CD4-positive, alpha-beta memory T cell (primary cell): ENCODE measurements at regions not wholly inside any gene's neighbourhood (a gene's known extent, or its start where the extent isn't known, plus 50 kb on each side); places are given as distances from the start of the nearest gene placed in this dataset.

Experiments
- CTCF ChIA-PET: fragments of 350-600 bp; sonication (Branson Sonifier 250); formaldehyde crosslinking; loops from one replicate; lab custom pipeline; 2021; ENCODE audit warnings: inconsistent platforms; ENCODE audit not compliant: partially characterized antibody; lab: Charles Lee
- POLR2A ChIA-PET: fragments of 350-600 bp; sonication (Branson Sonifier 250); formaldehyde crosslinking; loops from one replicate; lab custom pipeline; 2021; ENCODE audit not compliant: partially characterized antibody; lab: Charles Lee
- DNase-seq, 5 donors: peaks; one replicate each; pipeline versions ENCODE4 v3.0.0 to v3.0.0-alpha.2; 2020 to 2022; ENCODE audit warnings: mixed read lengths in 1 of 5
- H3K27ac ChIP-seq: one replicate; pipeline ENCODE4 v1.7.0; 2013; ENCODE audit warnings: low read depth, low read length
- H3K27me3 ChIP-seq: 2 replicates; pipeline ENCODE4 v1.7.0; 2013; ENCODE audit warnings: mild to moderate bottlenecking, low read length, moderate library complexity; ENCODE audit not compliant: insufficient read depth
- H3K36me3 ChIP-seq: 2 replicates; pipeline ENCODE4 v1.7.0; 2013; ENCODE audit warnings: mild to moderate bottlenecking, low read length, moderate library complexity; ENCODE audit not compliant: insufficient read depth
- H3K4me1 ChIP-seq: 2 replicates; pipeline ENCODE4 v1.7.0; 2013; ENCODE audit warnings: mild to moderate bottlenecking, low read length, moderate library complexity; ENCODE audit not compliant: insufficient read depth
- H3K4me3 ChIP-seq, 2 donors: one replicate each; pipeline ENCODE4 v1.7.0; 2013; ENCODE audit warnings: low read length in 2 of 2, mild to moderate bottlenecking in 1 of 2
- H3K9me3 ChIP-seq, 2 donors: one replicate each; pipeline ENCODE4 v1.7.0; 2013; ENCODE audit warnings: low read length in 2 of 2, control low read depth in 1 of 2; ENCODE audit not compliant: control insufficient read depth in 1 of 2
- H3K27ac Mint-ChIP-seq, 7 donors: one replicate each; pipeline ENCODE4 v1.8.0; 2020 to 2021; ENCODE audit warnings: mixed read lengths in 7 of 7, mild to moderate bottlenecking in 6 of 7, inconsistent platforms in 3 of 7, moderate library complexity in 3 of 7
- H3K27me3 Mint-ChIP-seq, 2 donors: one replicate each; pipeline ENCODE4 v1.8.0; 2020 to 2021; ENCODE audit warnings: mixed read lengths in 2 of 2
- H3K36me3 Mint-ChIP-seq, 2 donors: one replicate each; pipeline ENCODE4 v1.8.0; 2020 to 2021; ENCODE audit warnings: mixed read lengths in 2 of 2, inconsistent platforms in 1 of 2, mild to moderate bottlenecking in 1 of 2
- H3K4me1 Mint-ChIP-seq, 4 donors: one replicate each; pipeline ENCODE4 v1.8.0; 2020 to 2021; ENCODE audit warnings: mixed read lengths in 4 of 4, mild to moderate bottlenecking in 1 of 4
- H3K4me3 Mint-ChIP-seq, 8 donors: one replicate each; pipeline ENCODE4 v1.8.0; 2020 to 2021; ENCODE audit warnings: mixed read lengths in 8 of 8, mild to moderate bottlenecking in 7 of 8, moderate library complexity in 6 of 8, inconsistent platforms in 3 of 8
- H3K9me3 Mint-ChIP-seq, 8 donors: one replicate each; pipeline ENCODE4 v1.8.0; 2020 to 2021; ENCODE audit warnings: mixed read lengths in 8 of 8, mild to moderate bottlenecking in 5 of 8, inconsistent platforms in 3 of 8, moderate library complexity in 1 of 8
- intact Hi-C: fragments of 100-400 bp; cut with micrococcal nuclease; formaldehyde crosslinking; loops from one replicate; pipeline ENCODE4 v1.15.1; 2023

DNA sequence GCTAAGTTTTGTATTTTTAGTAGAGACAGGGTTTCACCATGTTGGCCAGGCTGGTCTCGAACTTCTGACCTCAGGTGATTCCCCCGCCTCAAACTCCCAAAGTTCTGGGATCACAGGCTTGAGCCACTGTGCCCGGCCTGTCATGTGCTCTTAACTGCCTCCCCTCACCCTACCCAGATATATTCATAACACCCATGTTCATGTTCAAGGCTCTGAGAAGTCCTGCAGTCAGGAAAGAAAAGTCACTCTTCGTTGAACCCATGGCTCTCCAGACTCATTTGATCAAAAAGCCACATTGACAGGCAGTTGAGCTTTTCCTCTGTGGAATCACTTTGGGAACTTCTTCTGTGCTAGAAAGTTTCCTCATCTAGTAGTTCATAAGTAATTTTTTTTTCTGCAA, 545.5 kb upstream of the TBX3 start:
- H3K27me3 ChIP-seq, result no peaks in the 10 kb centered on the region
- peaks cover 0 to 6% (median 2%) of the 10 kb centered on the region in 8 donors for H3K9me3 Mint-ChIP-seq
- H3K27ac ChIP-seq, result no peak overlapping the region
- no peaks in the 10 kb centered on the region for H3K27me3 Mint-ChIP-seq
- no peaks in the 10 kb centered on the region for H3K9me3 ChIP-seq
- H3K4me3 ChIP-seq, result no peak overlapping the region
- no peaks in the 10 kb centered on the region for H3K4me1 Mint-ChIP-seq
- H3K4me1 ChIP-seq, result no peaks in the 10 kb centered on the region
- CTCF ChIA-PET, result no interaction called here
- no peak overlapping the region for H3K4me3 Mint-ChIP-seq
- POLR2A ChIA-PET, result no interaction called here
- H3K36me3 Mint-ChIP-seq, result no peaks in the 10 kb centered on the region
- H3K36me3 ChIP-seq, result no peaks in the 10 kb centered on the region
- no peak overlapping the region for H3K27ac Mint-ChIP-seq
- DNase-seq, result no peak
- intact Hi-C loops, result no loop called here

GRCh38 chr12:115228434-115228833, 544.5 kb upstream of the TBX3 start:
- no peaks in the 10 kb centered on the region for H3K4me1 ChIP-seq
- DNase-seq, result no peak
- H3K9me3 Mint-ChIP-seq, result peaks cover 0 to 6% (median 2%) of the 10 kb centered on the region in 8 donors
- ChIA-PET CTCF (no interaction called here), POLR2A (no interaction called here)
- intact Hi-C loops, result no loop called here
- no peaks in the 10 kb centered on the region for H3K36me3 ChIP-seq
- H3K27me3 ChIP-seq, result no peaks in the 10 kb centered on the region
- no peak overlapping the region for H3K27ac Mint-ChIP-seq
- H3K4me3 Mint-ChIP-seq, result no peak overlapping the region
- no peaks in the 10 kb centered on the region for H3K36me3 Mint-ChIP-seq
- no peak overlapping the region for H3K4me3 ChIP-seq
- no peaks in the 10 kb centered on the region for H3K27me3 Mint-ChIP-seq
- no peaks in the 10 kb centered on the region for H3K4me1 Mint-ChIP-seq
- H3K27ac ChIP-seq, result no peak overlapping the region
- H3K9me3 ChIP-seq, result no peaks in the 10 kb centered on the region

- H3K4me3 ChIP-seq, result no peak overlapping the region
- H3K36me3 ChIP-seq, result no peaks in the 10 kb centered on the region
- Mint-ChIP-seq H3K27me3 (no peaks in the 10 kb centered on the region), H3K36me3 (no peaks in the 10 kb centered on the region), H3K27ac (no peak overlapping the region), H3K4me3 (no peak overlapping the region), H3K4me1 (no peaks in the 10 kb centered on the region), H3K9me3 (peaks cover 0 to 6% (median 2%) of the 10 kb centered on the region in 8 donors)
- intact Hi-C loops, result no loop called here
- DNase-seq, result no peak
- no peaks in the 10 kb centered on the region for H3K9me3 ChIP-seq
- H3K27ac ChIP-seq, result no peak overlapping the region
- no peaks in the 10 kb centered on the region for H3K27me3 ChIP-seq
- ChIA-PET POLR2A (no interaction called here), CTCF (no interaction called here)
- H3K4me1 ChIP-seq, result no peaks in the 10 kb centered on the region
These were observed 543.2 kb upstream of the TBX3 start for GRCh38 chr12:115227137-115227615.

GRCh38 chr12:115225845-115226244, 541.9 kb upstream of the TBX3 start:
- no peak for DNase-seq
- Histone ChIP-seq H3K27me3 (no peaks in the 10 kb centered on the region), H3K9me3 (no peaks in the 10 kb centered on the region), H3K4me3 (no peak overlapping the region), H3K4me1 (no peaks in the 10 kb centered on the region), H3K36me3 (no peaks in the 10 kb centered on the region), H3K27ac (no peak overlapping the region)
- intact Hi-C loops, result no loop called here
- no peaks in the 10 kb centered on the region for H3K36me3 Mint-ChIP-seq
- ChIA-PET CTCF (no interaction called here), POLR2A (no interaction called here)
- H3K9me3 Mint-ChIP-seq, result peaks cover 0 to 8% (median 2%) of the 10 kb centered on the region in 8 donors
- no peaks in the 10 kb centered on the region for H3K4me1 Mint-ChIP-seq
- no peaks in the 10 kb centered on the region for H3K27me3 Mint-ChIP-seq
- H3K4me3 Mint-ChIP-seq, result no peak overlapping the region
- no peak overlapping the region for H3K27ac Mint-ChIP-seq

GRCh38 chr12:115223991-115224390, 540.0 kb upstream of the TBX3 start:
- Mint-ChIP-seq H3K4me3 (no peak overlapping the region), H3K4me1 (no peaks in the 10 kb centered on the region), H3K9me3 (peaks cover 0 to 4% (median 1%) of the 10 kb centered on the region in 8 donors), H3K27me3 (no peaks in the 10 kb centered on the region), H3K27ac (no peak overlapping the region), H3K36me3 (no peaks in the 10 kb centered on the region)
- H3K4me3 ChIP-seq, result no peak overlapping the region
- no peak for DNase-seq
- no peaks in the 10 kb centered on the region for H3K36me3 ChIP-seq
- H3K4me1 ChIP-seq, result no peaks in the 10 kb centered on the region
- intact Hi-C loops, result no loop called here
- ChIA-PET POLR2A (no interaction called here), CTCF (no interaction called here)
- H3K9me3 ChIP-seq, result no peaks in the 10 kb centered on the region
- H3K27ac ChIP-seq, result no peak overlapping the region
- H3K27me3 ChIP-seq, result no peaks in the 10 kb centered on the region

DNA sequence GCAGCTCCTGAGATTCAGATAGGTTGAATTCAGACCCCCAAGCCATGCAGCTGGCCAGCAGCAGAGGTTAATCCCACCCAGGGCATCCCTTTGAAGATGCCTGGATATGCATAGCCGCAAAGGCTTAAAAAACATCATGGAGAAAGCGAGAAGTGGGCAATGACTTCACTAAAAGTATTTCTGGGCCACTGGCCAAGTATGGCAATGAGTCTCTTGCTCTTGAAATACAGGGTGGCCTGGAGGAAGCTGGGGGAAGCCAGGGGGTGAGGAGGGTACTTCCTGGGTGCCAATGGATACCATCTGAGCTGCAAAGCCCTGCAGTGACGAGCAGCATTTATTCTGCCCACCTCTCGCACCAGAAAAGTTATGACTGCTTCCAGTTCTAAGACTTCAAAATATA, 539.3 kb upstream of the TBX3 start:
- H3K9me3 ChIP-seq, result no peaks in the 10 kb centered on the region
- no peaks in the 10 kb centered on the region for H3K36me3 ChIP-seq
- H3K27ac Mint-ChIP-seq, result no peak overlapping the region
- H3K27me3 ChIP-seq, result no peaks in the 10 kb centered on the region
- no peak overlapping the region for H3K27ac ChIP-seq
- H3K9me3 Mint-ChIP-seq, result peaks cover 0 to 4% (median 2%) of the 10 kb centered on the region in 8 donors
- H3K27me3 Mint-ChIP-seq, result no peaks in the 10 kb centered on the region
- no peaks in the 10 kb centered on the region for H3K36me3 Mint-ChIP-seq
- no peaks in the 10 kb centered on the region for H3K4me1 ChIP-seq
- POLR2A ChIA-PET, result no interaction called here
- H3K4me1 Mint-ChIP-seq, result no peaks in the 10 kb centered on the region
- intact Hi-C loops, result no loop called here
- no peak overlapping the region for H3K4me3 Mint-ChIP-seq
- H3K4me3 ChIP-seq, result no peak overlapping the region
- no peak for DNase-seq
- CTCF ChIA-PET, result no interaction called here

DNA sequence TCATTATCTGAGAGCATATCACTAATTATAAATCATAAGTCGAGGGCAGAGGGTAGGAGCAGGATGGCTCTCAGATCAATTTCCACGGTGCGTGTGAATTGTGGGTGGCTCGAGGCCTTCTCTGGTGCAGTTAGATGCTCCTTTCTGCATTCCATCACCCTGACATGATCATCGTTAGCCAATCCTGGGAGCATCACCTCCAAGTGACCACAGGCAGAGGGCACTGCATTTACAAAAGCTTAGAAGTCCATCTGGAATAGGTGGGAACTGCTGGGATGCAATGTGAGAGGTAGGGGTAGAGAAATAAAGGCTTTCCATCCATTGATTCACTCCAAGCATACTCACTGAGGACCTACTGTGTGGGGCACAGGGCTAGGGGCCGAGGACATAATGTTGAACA, 538.2 kb upstream of the TBX3 start:
- CTCF ChIA-PET, result no interaction called here
- no peaks in the 10 kb centered on the region for H3K27me3 Mint-ChIP-seq
- H3K9me3 Mint-ChIP-seq, result peaks cover 0 to 7% (median 1%) of the 10 kb centered on the region in 8 donors

DNA sequence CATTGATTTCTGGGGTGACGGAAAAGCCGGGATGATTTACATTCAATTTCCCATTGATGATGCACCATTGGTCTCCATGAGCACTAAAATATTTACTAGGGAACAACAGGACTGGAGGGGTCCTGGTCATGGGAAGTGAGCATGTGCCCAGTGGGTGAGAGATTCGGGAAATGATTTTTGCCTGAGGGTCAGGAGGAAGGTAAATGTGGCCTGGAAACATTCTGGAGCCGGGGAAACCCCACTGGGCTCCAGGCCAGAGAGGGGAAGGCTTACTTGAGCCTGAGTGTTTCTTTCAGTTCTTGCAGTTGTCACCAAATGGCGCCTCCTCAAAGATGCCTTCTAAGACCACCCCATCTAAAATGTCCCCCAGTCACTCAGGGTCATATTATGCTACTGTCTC, 532.3 kb upstream of the TBX3 start:
- Mint-ChIP-seq H3K27ac (no peak overlapping the region), H3K9me3 (peaks cover 0 to 10% (median 4%) of the 10 kb centered on the region in 8 donors), H3K36me3 (no peaks in the 10 kb centered on the region), H3K27me3 (no peaks in the 10 kb centered on the region), H3K4me1 (no peaks in the 10 kb centered on the region), H3K4me3 (no peak overlapping the region)
- H3K27ac ChIP-seq, result no peak overlapping the region
- no peaks in the 10 kb centered on the region for H3K4me1 ChIP-seq
- intact Hi-C loops, result no loop called here
- CTCF ChIA-PET, result no interaction called here
- POLR2A ChIA-PET, result no interaction called here
- H3K27me3 ChIP-seq, result no peaks in the 10 kb centered on the region
- no peak for DNase-seq
- no peaks in the 10 kb centered on the region for H3K9me3 ChIP-seq
- no peaks in the 10 kb centered on the region for H3K36me3 ChIP-seq
- H3K4me3 ChIP-seq, result no peak overlapping the region

More for the DNA sequence above, 538.2 kb upstream of the TBX3 start:
- H3K27ac ChIP-seq, result no peak overlapping the region
- no peaks in the 10 kb centered on the region for H3K9me3 ChIP-seq
- H3K36me3 ChIP-seq, result no peaks in the 10 kb centered on the region
- no peak for DNase-seq
- Mint-ChIP-seq H3K36me3 (no peaks in the 10 kb centered on the region), H3K4me3 (no peak overlapping the region), H3K27ac (no peak overlapping the region), H3K4me1 (no peaks in the 10 kb centered on the region)
- H3K4me3 ChIP-seq, result no peak overlapping the region
- no peaks in the 10 kb centered on the region for H3K4me1 ChIP-seq
- POLR2A ChIA-PET, result no interaction called here
- H3K27me3 ChIP-seq, result no peaks in the 10 kb centered on the region
- intact Hi-C loops, result no loop called here
